DOHH2 (cell line): ENCODE measurements at regions not wholly inside any gene's neighbourhood (a gene's known extent, or its start where the extent isn't known, plus 50 kb on each side); places are given as distances from the start of the nearest gene placed in this dataset.

Experiments
- EZH2phosphoT487 ChIP-seq: fragments of 200-600 bp; sonication (generic); IDR thresholded peaks from 2 replicates; pipeline ENCODE4 v1.6.1; 2017; ENCODE audit warnings: borderline replicate concordance, mild to moderate bottlenecking, antibody characterized with exemption, low read length, moderate library complexity, mixed read lengths
- TF ChIP-seq, protein P1 (sequence below): fragments of 200-600 bp; sonication (generic); IDR thresholded peaks from one replicate; pipeline ENCODE4 v1.5.1; 2014; ENCODE audit warnings: antibody characterized with exemption, mild to moderate bottlenecking, low read depth, low read length; ENCODE audit not compliant: poor library complexity, severe bottlenecking

DNA sequence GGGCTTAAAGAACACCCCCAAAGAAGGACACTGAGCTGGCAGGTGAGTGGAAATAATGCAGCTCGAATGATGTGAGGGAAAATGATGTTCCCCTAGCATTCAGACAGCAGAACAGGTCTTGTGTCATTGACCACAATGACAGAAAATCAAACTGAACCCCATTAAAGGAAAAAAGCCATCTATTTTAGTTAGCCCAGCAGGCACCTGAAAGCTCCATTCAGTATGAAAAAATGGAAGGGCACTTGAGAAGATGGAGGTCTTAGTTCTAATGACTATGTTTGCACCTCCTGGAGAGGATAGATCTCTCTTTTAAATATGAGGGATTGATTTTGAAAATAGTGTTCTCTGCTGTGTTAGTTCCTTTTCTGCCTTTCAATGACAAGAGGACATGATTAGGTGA is 323.1 kb downstream of the NKX6-1 start:
- TF ChIP-seq, protein P1, sequence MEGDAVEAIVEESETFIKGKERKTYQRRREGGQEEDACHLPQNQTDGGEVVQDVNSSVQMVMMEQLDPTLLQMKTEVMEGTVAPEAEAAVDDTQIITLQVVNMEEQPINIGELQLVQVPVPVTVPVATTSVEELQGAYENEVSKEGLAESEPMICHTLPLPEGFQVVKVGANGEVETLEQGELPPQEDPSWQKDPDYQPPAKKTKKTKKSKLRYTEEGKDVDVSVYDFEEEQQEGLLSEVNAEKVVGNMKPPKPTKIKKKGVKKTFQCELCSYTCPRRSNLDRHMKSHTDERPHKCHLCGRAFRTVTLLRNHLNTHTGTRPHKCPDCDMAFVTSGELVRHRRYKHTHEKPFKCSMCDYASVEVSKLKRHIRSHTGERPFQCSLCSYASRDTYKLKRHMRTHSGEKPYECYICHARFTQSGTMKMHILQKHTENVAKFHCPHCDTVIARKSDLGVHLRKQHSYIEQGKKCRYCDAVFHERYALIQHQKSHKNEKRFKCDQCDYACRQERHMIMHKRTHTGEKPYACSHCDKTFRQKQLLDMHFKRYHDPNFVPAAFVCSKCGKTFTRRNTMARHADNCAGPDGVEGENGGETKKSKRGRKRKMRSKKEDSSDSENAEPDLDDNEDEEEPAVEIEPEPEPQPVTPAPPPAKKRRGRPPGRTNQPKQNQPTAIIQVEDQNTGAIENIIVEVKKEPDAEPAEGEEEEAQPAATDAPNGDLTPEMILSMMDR, result no peak
- TF ChIP-seq EZH2phosphoT487, result no peak
